Renal pelvis (tissue), 1 donor: ENCODE measurements at regions not wholly inside any gene's neighbourhood (a gene's known extent, or its start where the extent isn't known, plus 50 kb on each side); places are given as distances from the start of the nearest gene placed in this dataset.
"Not testable (repeated sequence)": the region's sequence is repeated elsewhere in the genome, so short reads cannot be mapped to it uniquely, and the experiment has no call there.

Source experiments
- DNase-seq: peaks from one replicate; pipeline ENCODE4 v3.0.0-alpha.2; 2013

DNA sequence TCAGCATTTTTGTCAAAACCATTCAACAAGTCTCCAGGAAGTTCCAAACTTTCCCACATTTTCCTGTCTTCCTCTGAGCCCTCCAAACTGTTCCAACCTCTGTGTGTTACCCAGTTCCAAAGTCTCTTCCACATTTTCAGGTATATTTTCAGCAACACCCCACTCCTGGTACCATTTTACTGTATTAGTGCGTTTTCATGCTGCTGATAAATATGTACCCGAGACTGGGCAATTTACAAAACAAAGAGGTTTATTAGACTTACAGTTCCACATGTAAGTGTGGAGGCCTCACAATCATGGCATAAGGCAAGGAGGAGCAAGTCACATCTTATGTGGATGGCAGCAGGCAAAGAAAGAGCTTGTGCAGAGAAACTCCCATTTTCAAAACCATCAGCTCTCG lies 315.9 kb upstream of the ESRRG start:
- DNase-seq, result not testable (repeated sequence)

DNA sequence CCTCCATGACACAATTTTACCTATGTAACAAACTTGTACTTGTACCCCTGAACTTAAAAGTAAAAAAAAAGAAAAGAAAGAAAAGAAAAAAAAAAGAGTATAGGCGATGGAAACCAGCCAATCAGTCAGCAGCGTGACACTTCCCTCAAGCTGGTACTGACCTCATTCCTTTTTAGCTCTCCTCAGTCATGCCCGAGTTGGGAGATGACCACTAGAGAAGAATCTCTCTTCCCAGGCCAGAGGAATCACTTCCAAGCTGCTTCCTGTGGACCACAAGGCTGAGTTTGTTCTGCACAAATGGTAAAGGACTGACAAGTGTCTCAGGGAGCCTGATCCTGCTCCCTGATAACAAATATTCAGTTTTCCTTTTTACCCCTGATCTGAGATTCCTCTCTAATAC lies 313.5 kb upstream of the ESRRG start:
- no peak for DNase-seq

DNA sequence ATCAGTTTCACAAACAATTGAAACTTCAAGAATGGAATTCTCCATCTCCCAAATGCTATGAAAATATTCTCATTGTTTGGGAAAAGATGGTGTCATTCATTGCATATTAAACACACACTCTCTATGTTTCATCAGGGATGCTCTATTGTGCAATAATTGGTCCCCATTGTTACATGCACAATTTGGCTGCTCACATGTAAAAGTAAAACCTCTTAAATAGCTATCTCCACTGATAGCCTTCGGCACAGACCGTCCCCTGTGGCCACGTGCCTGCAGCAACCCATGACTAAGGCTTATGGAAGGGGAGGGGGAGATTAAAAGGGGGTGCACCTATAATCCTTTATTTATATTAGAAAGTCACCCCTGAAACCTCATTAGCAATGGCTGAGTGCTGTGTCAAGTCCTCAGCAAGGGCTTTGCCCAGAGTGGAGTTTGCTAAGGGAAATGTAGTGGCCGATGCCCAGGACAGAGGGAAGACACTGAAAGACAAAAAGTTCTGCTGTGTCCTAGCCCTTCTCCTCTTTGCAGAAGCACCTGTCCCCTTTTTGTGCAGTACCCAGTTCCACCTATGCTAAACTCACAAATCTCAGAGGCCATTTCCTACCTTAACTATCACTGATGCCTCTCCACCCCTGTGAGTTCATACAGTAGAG lies 309.6 kb upstream of the ESRRG start:
- no peak for DNase-seq

DNA sequence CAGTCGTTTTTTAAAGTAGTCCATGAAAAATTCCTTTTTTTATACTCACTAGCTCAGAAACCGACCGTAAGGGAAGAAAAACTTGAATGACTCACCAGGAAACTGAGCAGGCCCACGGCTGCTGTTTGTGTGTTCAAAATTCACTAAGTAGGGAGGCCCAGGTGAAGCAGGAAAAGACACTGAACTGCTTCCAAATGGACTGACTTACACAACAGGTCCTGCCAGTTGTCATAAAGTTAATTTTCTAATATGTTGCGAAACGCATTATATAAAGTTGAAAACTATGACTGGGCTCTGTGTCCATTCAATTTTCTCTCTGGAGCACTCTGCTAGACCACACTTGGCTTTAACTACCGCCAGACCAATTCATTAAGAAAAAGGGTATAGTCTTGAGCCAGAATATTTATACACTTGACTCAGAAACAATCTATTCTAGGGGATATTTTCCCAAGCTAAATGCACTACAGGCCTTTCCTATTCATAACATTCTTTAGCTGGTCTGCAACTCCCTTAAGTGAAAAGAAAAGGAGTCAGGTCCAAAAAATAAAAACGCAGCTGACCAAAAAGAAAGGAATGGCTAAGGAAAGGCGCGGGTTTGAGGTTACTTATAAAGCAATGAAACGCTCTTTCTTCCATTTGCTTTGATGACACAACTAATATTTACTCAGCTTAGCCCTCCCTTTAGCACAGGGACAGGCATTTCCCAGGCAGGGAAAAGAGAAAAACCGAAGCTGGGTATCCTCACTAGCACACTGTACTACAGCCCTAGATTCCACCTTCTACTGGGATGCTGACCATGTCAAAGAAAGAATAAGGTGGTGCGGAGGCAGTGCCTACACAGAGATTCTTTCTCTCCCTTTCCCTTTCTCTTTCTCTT lies 306.3 kb upstream of the ESRRG start:
- peak; percentile 38 for DNase-seq

DNA sequence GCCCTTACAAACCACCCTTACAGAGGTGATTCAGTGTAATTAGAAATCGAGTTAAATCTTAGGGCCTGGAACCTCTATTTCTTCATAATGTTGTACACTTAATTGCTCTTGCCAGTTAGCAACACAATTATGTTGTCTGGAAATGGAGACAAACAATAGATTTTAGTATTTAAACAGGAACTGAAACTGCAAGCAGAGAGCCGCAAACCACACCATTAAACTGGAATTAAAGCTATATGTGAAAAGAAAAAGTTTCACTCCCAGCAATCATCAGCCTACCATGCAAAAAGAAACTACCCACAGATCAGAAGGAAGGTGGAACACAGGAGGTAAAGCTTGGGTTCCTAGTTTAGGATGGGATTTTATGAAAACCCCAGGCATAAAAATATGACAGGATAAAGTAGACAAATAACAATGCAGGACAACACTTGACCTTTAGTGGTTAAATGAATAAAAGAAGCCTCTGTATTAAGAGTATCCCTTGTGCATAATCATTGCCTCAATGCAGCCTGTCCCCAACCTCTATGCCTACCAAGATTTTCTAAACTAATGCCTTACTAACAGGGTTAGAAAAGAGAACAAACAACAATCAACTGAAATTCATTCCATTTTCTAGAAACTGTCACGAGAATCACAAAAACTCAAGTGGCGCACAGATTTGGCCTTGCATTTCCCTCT lies 304.3 kb upstream of the ESRRG start:
- DNase-seq, result no peak

DNA sequence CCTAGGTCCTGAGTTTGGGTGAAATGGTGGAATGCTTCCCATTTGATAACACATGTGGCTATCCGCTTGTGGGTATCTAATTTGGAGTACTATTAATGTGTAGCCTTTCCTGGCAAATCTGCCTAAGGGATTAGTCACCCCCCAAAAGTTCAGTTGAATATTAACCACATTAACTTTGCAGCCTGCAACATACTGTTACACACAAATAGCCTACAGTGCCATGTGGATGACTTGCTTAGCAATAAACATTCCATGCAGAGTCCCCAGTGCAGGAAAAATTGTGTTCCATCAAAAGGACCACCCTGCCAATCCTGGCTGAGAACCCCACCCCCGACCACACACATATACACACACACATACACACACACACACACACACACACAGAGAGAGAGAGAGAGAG lies 303.3 kb upstream of the ESRRG start:
- peak; percentile 80 for DNase-seq

DNA sequence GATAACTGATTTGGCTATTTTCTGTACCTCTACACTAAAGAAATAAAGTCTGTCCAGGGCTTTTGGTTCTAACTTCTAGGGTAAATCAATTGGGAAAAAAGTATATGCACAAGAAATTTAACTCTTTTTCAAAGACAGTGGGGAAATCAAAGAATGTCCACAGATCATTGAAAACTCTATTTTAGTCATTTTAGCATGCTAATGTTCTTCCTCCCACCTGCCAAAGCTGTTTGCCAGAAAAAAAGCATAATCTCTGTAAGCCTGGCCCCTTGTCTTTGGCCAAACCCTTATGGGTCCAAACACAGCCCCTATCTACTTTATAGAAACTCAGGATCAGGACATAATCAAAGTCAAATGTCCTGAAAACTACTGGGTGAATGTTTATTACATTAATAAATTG lies 302.2 kb upstream of the ESRRG start:
- DNase-seq, result no peak

DNA sequence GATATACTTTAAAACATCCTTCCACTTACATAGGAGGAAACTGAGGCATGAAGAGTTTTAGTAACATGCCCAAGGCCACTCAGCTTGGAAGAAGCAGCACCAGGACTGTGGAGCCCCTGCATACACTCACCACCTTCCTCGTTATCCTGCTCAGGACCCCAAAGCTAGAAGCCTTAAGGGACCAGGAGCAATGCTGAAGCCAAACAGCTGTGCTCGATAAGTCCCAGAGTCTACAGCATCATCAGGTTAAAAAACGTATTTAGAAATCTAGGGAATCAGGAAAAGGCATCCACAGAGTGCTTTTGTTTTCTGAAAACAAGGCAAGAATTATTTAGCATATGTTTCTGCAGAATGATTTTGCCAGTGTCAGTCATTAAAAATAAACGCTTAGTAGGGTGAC lies 301.7 kb upstream of the ESRRG start:
- DNase-seq, result no peak

DNA sequence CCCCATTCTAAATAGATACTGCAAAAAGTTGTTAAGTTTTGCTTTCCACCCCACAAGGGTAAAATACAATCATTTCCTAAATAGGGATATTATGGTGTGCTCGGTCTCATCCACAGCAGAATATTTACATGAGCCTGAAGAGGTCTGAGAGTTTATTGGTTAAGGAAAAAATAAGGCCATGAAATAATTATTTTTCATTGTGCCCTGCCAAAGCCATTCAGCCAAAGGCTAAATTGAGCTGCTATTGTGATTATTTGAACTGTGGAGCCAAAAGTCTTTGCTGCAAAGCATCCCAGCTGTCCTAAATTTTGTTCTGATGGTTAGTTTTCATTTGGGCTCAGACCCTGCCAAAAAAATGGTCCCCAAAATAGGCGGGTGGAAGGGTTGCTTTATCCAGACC lies 298.7 kb upstream of the ESRRG start:
- DNase-seq, result no peak

DNA sequence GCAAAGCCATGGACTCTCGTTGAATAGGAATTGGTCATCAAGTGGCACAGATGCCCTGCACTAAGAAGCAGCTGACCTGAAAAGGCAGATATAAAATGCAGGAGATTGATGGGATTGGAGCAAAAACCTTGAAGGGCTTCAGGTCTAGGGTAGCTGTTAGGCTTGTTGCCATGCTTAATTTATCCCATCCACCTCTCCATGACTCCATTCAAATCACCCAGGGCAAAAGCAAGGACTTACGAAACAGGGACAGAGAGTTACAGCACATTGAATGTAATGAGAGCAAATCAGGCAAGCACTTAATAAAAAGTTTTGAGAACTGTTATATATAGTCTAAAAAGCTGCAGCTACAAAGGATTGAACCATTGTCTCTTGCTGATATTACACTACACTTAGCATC lies 298.2 kb upstream of the ESRRG start:
- DNase-seq, result no peak

DNA sequence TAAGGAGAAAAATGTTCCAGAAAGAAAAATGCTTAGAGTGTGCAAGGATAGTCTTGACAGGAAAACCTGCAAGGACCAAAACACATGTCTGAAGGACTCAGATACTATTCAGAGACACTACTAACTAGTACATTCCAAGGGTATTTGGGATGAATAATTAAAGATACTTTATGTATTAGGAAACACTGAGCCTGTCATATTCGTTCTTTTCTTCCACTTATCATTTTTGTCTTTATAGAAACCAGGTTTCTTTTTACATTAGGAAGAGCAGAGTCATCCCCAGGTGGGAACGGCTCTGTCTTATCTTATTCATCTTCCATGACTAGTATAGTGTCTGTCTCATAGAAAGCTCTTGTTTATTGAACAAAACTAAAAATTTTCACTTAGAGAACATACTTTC lies 296.2 kb upstream of the ESRRG start:
- DNase-seq, result no peak

DNA sequence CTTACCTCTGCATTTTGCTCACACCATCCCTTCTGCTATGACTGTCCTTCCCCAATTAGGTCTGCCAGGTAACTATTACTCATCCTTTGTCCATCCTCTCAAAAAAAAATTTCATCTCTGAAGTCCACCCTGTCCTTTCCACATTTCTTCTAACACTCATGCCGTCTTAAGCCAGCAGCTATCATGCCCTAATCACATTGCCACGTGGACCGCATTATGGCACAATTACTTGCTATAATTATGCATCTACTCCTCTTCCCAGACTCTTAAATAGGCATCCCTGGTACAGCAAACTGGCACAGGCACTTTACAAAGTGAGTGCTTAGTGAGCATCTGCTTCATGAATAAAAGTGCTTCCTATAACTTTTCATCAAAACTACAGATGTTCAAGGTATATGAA lies 295.4 kb upstream of the ESRRG start:
- DNase-seq, result no peak

DNA sequence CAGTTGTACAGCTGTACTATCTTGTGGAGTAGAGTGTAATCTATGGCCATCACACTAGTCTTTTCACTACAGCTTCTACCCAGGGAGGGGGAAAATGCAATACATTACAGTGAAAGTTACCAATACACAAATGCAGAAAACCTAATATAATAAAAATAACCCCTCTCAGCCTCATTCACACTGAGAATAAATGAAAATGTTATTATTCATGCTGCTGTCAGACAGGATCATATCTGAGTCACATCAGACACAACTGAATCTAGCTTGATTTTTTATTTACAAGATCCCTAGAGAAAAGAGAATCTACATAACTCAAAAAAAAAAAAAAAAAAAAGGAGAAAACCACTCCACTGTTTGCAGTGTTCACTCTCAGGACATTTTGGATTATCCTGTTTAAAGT lies 293.9 kb upstream of the ESRRG start:
- no peak for DNase-seq

DNA sequence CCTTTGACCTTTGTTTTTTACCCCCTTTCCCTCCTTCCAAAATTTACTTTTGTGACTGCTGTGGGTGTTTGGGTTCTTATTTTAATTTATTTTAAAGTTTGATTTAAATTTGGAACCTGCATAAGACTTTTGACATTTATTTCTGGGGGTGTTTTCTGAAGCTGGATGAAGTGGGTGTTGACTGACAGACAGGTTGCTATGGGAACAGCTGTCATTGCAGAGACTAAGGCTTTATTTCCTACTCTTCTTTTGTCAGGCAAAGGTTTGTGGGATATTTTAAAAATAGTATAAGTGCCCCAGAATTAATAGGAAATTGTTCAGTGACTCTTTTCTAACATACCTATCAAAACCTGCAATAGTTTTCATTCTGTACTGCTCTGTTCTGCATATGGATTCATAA lies 290.8 kb upstream of the ESRRG start:
- no peak for DNase-seq

DNA sequence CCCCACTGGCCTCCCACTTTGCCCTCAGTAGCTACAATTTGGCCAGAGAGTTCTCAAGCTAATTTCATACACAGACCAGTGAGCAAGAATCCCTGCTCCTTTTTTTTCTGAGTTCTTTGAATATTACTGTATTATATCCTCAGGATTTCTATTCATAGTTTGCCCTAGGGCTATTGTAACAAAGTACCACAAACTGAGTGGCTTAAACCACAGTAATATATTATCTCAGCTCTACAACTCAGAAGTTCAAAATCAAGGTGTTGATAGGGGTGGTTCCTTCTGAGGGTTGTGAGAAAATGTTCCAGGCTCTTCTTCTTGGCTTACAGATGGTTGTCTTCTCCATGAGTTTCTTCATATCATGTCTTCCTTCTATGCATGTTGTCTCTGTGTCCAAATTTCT lies 289.4 kb upstream of the ESRRG start:
- no peak for DNase-seq

DNA sequence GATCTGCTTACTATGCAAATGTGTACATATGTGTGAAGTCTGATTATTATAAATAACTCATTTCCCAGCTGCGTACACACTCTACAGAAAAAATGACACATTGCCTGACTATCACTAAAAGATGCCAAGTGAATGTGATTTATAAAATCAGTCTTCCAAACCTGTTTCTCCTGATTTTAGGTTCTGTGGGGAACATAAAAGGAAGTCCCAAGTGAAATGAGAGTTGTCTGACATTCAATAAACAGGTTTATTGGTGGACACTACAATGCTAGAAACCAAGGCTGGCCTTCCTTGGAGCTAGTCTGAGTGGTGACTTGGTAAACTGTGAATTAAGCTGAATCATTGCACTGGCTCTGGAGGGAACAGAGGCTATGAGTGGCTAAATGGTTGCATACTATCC lies 287.9 kb upstream of the ESRRG start:
- DNase-seq, result no peak

DNA sequence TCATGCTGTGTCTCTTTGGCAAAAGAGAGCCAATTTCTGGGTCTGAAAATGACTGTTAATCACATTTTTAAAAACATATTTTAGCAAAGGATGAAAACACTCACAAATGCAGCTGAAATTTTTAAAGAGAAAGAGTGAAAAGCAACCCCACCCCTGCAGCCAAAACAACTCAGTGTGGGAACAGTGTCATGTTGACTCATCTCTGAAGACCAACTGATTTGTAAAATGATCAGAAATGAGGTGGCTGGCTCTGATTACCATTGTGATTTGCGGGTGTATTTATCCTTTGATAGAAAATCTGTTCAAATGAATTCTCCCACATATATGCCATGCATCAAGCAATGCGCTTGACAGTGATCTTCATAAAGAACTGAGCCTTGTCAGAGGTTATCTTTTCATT lies 287.0 kb upstream of the ESRRG start:
- DNase-seq, result no peak

DNA sequence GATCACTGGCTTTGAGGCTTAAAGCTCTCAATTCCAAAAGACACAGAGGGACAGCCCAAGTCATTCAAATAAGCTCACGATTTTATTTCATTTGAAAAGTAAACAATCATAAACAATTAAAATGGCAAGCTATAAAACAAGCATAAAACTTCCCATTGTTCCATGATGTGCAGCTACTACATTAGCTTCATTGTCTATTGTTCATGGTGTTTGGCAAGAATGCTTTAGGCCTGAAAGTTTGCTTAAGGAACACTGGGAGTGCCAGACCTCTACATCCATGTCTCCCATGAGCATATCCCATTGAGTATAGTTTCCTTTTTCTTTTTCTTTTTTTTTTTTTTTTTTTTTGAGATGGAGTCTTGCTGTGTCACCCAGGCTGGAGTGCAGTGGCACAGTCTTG lies 286.1 kb upstream of the ESRRG start:
- DNase-seq, result no peak

DNA sequence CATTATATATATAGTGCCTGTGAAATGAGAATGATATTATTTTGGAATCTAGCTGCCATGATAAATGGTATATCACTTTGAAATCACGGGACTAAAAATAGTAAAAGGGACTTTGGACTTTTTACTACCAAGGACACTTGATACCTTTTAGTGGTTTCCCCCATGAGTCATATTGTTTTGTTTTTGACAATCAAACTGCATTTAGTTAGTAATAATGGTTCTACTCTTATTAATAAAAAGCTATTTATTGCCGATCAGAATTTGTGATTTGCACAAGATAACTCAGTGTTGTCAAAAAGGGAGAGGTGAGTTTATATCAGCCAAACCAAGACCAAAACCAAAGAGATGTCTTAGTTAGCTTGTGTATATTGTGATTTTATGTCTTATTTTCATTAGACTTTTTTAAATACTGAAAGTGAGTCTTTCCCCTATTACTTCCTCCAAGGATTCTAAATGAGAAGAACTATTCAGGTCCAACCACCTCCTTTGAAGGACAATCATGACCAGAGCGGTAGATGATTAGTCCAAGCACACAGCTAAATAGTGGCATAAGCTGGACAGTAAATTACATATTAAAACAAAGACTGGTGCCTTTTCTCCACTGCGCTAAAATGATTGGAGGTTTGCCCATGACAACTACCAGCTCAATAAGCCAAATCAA lies 281.7 kb upstream of the ESRRG start:
- DNase-seq, result no peak

DNA sequence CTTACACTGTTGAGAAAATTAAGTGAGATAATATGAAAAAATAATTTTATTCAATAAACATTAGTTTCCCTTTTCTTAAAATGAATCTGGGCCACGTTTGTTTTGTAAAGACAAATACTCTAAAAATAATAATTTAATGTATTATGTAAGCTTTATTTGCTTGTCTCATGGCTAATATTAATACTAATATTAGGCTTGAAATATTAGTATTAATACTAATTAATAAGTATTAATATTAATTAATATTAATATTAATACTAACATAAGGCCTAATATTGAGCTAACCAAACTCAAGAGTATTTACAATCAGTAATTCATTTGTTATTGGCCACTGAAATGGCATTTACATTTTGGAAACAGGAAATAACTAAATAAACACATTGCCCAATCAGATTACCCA lies 280.1 kb upstream of the ESRRG start:
- no peak for DNase-seq

DNA sequence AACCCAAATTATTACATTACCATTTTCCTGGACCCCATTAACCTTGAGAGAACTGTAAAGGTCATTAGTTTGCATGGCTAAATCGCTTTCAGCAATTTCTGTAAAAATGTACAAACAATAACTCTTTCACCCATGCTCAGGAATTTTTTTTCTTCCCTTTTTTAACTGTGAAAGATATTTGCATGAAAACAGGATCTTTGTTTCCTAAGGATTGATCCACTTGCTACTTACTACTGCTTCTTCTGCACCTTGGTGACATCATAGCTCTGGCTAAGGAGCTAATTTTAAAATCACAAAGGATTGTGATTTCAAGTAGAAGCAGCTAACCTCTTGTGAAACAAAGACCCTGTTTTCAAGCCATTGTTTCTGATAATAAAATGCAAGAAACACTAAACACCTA lies 274.6 kb upstream of the ESRRG start:
- no peak for DNase-seq

DNA sequence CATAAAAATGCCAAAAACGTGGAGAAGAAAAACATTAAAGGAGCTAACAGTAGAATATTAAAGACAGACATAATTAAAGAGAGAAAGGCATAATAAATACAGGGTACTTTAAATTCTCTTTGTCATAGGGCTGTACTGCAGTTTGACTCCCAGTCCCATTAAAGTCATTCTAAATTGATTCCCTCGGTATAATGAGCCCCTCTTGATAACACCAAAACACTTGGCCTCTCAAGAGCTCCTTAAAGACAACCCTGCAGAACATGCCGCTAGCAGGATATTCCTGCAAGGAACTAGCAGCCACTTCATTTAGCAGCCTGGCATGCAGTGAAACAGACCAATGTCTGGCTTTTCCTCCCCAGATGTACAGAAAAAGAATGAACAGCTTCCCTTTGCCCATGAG lies 273.8 kb upstream of the ESRRG start:
- no peak for DNase-seq

DNA sequence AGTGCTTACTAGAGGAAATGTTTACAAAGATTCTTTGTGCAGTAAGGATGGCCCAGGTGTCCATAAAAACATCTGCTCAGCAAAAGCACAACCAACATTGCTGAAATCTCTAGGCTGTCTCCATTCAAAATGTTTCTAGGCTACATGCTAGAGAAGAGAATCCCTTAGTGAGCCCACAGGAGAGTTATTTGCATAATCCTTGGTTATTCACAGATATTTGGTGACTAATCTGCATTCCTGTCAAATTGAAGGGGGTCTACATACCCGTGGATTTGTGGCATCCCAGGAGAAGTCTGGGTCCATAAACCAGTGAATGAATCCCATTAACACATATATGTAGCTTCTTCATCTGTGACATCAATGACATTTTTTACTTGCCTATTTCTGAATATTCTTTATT lies 261.3 kb upstream of the ESRRG start:
- no peak for DNase-seq
